Gastrocnemius medialis (tissue), 4 donors: ENCODE measurements at regions not wholly inside any gene's neighbourhood (a gene's known extent, or its start where the extent isn't known, plus 50 kb on each side); places are given as distances from the start of the nearest gene placed in this dataset.

ENCODE experiments used
- CTCF ChIP-seq, 5 experiments: fragments of 450-650 bp in 3 of 5; fragments of 200-600 bp in 2 of 5; sonication (generic) in 2 of 5; IDR thresholded peaks in 4 of 5; conservative IDR thresholded peaks in 1 of 5; 1 replicate in 4 of 5; 2 replicates in 1 of 5; pipeline ENCODE4 v1.5.1; 2016 to 2019; ENCODE audit warnings: antibody characterized with exemption in 5 of 5, mild to moderate bottlenecking in 3 of 5, moderate library complexity in 3 of 5
- POLR2A ChIP-seq, 2 donors: fragments of 450-650 bp; IDR thresholded peaks; one replicate each; pipeline ENCODE4 v1.6.1; 2017; ENCODE audit warnings: antibody characterized with exemption in 2 of 2, mild to moderate bottlenecking in 2 of 2, moderate library complexity in 2 of 2

DNA sequence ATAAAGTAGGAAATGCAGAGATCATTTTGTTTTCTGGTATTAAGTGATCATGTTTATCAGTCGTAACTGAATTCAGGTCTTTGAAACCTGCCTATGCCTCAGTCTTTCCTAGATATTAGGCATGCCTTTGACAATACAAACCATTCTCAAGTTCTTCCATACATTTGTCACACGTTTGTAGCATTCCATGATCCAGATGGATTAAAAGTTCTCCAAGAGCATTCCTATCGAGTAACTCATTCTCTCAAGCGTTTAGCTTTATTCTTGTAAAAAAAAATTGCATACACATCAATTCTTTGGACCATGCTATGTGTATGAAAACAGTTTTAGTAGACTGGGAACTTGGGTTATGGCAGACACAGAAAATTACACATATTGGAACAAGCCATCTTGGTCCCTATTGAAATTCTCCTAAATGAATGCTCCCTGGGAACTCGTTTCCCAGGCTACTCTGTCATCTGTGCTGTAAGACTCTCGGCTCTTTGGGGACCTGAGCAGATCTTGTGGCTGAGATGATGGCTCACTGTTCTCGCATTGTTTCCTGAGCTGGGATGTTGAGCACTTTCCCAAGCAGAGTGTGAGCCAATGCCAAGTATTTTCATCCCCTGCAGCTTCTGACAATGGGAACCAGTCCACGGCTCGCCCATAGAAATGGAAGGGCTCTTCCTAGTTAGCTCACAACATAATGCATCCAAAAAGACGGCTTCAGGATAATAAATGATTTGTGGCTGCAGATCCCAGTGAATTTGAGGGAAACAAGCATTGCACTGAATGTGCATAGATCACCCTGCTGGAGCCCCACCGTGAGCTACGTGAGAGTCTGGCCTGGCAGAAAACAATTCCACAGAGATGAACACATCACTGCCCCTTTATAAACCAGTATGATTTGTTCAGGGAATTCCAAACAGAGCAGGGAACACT, 230.2 kb downstream of the IRX1 start:
- no peak for TF ChIP-seq CTCF (IDR thresholded peaks at IDR 0.05 in 4 of 5, conservative IDR thresholded peaks at IDR 0.05 in 1 of 5)
- no peak for TF ChIP-seq POLR2A (IDR thresholded peaks at IDR 0.05)
